ENCODE measurements at regions not wholly inside any gene's neighbourhood (a gene's known extent, or its start where the extent isn't known, plus 50 kb on each side); places are given as distances from the start of the nearest gene placed in this dataset.
"Not testable (repeated sequence)": the region's sequence is repeated elsewhere in the genome, so short reads cannot be mapped to it uniquely, and the experiment has no call there.

DNA sequence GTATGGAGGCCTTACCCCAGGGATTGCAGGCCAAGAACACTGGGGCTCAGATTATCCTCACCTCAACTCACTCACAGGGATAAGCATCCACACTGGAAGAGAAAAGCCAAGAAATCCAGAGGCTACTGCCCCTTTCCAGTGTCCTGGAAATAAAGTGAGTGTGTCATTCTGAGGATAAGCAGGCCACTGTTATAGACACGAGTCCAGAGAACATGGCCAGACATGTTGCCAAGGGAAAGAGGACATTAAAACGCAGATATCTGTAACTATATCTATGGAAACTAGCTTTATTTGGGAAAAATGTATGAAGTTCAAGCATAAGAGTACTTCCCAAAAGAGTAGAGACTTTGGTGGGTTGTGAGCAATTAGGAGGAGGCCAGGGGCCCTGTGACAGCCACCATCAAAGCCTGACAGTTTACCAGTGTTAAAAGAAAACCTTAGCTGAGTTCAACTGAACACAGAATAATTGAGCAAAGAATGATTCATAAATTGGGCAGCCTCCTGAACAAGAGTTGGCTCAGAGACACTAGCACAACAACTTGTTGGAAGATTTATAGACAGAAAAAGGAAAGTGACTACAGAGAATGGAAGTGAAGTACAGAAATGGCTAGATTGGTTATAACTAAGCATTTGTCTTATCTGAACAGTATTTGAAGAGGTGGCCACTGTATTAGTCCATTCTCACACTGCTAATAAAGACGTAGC, 1222.2 kb downstream of the STIM2 start:
- FAIRE-seq (no peak), DNase-seq (ENCODE audit: insufficient read length, low spot score) (no peak)
- TF ChIP-seq, protein P1, sequence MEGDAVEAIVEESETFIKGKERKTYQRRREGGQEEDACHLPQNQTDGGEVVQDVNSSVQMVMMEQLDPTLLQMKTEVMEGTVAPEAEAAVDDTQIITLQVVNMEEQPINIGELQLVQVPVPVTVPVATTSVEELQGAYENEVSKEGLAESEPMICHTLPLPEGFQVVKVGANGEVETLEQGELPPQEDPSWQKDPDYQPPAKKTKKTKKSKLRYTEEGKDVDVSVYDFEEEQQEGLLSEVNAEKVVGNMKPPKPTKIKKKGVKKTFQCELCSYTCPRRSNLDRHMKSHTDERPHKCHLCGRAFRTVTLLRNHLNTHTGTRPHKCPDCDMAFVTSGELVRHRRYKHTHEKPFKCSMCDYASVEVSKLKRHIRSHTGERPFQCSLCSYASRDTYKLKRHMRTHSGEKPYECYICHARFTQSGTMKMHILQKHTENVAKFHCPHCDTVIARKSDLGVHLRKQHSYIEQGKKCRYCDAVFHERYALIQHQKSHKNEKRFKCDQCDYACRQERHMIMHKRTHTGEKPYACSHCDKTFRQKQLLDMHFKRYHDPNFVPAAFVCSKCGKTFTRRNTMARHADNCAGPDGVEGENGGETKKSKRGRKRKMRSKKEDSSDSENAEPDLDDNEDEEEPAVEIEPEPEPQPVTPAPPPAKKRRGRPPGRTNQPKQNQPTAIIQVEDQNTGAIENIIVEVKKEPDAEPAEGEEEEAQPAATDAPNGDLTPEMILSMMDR (IDR thresholded peaks at IDR 0.05; ENCODE audit: insufficient read depth, missing control alignments): no peak

DNA sequence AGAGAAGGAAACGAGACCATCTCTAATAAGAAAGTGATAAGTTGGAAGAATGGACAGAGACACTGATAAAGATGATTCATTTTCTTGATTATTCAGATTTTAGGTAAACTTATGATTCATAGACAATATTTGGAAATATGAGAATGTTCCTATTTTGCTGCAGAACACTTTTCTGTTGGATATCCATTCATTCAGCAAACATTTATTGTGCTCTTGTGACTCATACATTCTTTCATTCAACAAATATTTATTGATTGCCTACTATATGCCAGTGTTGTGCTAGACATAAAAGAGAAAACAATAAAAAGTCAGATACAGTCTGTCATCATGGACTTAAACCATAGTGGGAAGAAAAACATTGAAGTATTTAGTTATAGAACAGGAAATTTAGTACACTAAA, 1232.0 kb downstream of the STIM2 start:
- FAIRE-seq (no peak), DNase-seq (ENCODE audit: insufficient read length, low spot score) (no peak)
- TF ChIP-seq, protein P1 (IDR thresholded peaks at IDR 0.05; ENCODE audit: insufficient read depth, missing control alignments): no peak

DNA sequence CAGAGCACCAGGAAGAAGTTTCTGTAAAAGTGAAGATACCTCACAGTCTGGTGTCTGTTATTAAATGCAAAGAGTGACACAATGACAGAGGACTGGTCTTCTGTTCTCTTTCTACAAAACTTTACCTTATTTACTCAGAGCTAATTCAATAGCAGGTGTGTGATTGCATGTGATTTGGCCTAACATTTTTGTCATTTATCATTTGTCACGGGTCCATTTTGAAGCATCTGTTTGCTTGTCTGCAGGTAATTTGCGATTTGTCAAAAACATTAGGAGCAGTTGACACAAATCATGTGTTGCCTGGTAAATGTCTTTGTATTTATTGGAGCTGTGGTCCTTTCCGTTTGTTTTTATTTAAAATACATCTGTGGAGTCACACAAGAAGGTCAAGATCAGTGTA, 1232.4 kb downstream of the STIM2 start:
- TF ChIP-seq, protein P1 (IDR thresholded peaks at IDR 0.05; ENCODE audit: insufficient read depth, missing control alignments): no peak
- FAIRE-seq (no peak), DNase-seq (ENCODE audit: insufficient read length, low spot score) (no peak)

DNA sequence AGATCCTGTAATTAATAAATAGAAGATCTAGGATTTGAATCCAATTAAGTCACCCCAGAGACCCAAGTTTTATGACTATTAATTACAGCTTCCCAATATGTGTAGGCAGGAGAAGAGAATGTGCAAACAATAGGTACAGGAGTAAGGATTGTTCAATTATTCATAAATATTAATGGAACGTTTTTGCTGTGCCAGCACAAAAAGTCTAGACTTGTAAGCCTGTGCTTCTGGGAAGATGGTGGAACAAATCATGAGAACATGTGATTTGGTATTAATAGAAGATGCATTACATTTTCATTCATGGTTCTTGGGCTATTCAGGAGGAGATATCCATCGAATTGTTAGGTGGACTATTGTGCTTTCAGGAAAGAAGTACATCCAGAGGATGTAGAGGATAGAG, 1240.9 kb downstream of the STIM2 start:
- DNase-seq (ENCODE audit: insufficient read length, low spot score) (no peak), FAIRE-seq (no peak)
- TF ChIP-seq, protein P1 (IDR thresholded peaks at IDR 0.05; ENCODE audit: insufficient read depth, missing control alignments): no peak

DNA sequence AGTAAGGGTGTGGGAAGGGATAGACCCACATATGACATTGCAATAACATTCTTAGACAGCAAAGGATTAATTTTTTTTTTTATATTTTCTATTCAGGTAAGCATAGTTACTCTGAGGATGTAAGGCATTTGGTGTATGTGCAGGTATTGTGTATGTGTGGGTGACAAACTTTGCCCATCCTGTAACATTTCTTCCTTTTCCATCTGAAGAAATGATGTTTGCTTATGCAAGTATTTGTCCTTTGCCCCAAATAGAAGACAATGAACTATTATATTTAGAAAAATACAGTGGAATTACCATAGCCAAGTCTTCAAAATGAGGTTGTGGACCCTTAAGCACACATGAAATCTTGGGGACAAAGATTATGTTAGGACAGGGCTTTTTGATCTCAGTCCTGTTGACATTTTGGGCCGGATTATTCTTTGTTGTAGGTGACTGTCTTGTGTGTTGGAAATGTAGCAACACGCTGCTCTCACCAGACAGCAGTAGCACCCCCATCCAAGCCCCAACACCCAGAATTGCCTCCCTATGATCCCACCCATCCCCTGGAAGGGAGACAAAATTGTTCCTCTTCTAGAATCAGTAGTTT, 1244.7 kb downstream of the STIM2 start:
- TF ChIP-seq, protein P1 (IDR thresholded peaks at IDR 0.05; ENCODE audit: insufficient read depth, missing control alignments): no peak
- FAIRE-seq (no peak), DNase-seq (ENCODE audit: insufficient read length, low spot score) (no peak)

DNA sequence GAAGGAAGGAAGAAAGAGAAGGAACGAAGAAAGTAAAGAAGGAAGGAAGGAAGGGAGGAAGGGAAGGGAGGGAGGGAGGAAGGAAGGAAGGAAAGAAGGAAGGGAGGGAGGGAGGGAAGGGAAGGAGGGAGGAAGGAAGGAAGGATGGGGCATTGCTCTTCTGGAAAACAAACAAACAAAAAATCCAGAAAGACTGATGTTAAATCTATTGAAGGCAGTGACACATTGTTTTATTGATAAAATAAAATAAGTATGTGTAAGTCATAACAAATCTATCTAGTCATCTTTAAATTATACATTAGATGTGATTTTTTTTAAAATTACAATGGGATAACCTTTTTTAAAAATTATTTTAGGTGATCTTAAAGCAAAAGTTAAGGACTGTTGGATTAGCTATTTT, 1245.5 kb downstream of the STIM2 start:
- DNase-seq (ENCODE audit: insufficient read length, low spot score) (no peak), FAIRE-seq (no peak)
- TF ChIP-seq, protein P1 (IDR thresholded peaks at IDR 0.05; ENCODE audit: insufficient read depth, missing control alignments): no peak

DNA sequence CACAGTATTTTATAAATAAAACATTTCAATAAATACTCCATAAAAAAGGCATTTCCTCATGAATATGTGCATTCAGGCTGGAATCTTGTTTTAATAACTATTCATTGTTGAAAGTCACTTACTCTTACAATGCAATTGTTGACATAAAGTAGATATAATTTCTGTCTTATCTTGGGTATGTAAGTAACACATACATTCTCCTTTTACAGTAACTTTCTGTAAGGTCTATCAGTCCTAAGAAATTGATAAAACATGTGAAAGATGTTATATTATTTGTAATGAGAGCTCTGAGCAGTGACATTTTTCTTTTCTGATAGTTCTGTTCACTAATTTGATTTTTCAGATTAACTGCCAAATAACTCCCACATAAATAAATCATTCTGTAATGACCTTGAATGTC, 1249.2 kb downstream of the STIM2 start:
- no peak for FAIRE-seq
- TF ChIP-seq, protein P1 (IDR thresholded peaks at IDR 0.05; ENCODE audit: insufficient read depth, missing control alignments): no peak
- no peak for DNase-seq (ENCODE audit: insufficient read length, low spot score)

DNA sequence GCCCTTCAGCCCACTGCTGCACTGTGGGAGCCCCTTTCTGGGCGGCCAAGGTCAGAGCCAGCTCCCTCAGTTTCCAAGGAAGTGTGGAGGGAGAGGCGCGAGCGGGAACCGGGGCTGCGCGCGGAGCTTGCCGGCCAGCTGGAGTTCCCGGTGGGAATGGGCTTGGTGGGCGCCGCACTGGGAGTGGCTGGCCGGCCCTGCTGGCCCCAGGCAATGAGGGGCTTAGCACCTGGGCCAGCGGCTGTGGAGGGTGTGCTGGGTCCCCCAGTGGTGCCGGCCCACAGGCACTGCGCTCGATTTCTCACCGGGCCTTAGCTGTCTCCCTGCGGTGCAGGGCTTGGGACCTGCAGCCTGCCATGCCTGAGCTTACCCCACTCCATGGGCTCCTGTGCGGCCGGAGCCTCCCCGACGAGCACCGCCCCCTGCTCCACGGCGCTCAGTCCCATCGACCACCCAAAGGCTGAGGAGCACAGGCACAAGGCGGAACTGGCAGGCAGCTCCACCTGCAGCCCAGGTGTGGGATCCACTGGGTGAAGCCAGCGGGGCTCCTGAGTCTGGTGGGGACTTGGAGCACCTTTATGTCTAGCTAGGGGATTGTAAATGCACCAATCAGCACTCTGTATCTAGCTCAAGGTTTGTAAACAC, 1252.2 kb downstream of the STIM2 start:
- not testable (repeated sequence) for DNase-seq (ENCODE audit: insufficient read length, low spot score); FAIRE-seq

DNA sequence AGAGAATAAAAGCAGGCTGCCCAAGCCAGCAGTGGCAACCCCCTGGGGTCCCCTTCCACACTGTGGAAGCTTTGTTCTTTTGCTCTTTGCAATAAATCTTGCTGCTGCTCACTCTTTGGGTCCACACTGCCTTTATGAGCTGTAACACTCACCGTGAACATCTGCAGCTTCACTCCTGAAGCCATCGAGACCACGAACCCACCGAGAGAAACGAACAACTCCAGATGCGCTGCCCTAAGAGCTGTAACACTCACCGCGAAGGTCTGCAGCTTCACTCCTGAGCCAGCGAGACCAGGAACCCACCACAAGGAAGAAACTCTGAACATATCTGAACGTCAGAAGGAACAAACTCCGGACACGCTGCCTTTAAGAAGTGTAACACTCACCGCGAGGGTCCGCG, 1252.9 kb downstream of the STIM2 start:
- DNase-seq (ENCODE audit: insufficient read length, low spot score); FAIRE-seq: not testable (repeated sequence)

DNA sequence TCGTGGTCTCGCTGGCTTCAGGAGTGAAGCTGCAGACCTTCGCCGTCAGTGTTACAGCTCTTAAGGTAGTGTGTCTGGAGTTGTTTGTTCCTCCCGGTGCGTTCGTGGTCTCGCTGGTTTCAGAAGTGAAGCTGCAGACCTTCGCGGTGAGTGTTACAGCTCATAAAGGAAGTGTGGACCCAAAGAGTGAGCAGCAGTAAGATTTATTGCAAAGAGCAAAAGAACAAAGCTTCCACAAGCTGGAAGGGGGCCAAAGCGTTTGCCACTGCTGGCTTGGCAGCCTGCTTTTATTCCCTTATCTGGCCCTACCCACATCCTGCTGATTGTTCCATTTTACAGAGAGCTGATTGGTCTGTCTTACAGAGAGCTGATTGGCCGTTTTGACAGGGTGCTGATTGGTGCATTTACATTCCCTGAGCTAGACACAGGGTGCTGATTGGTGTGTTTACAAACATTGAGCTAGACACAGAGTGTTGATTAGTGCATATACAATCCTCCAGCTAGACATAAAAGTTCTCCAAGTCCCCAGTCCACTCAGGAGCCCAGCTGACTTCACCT, 1256.0 kb downstream of the STIM2 start:
- not testable (repeated sequence) for DNase-seq (ENCODE audit: insufficient read length, low spot score); FAIRE-seq
